ENCODE measurements at regions not wholly inside any gene's neighbourhood (a gene's known extent, or its start where the extent isn't known, plus 50 kb on each side); places are given as distances from the start of the nearest gene placed in this dataset.

- H3K9me3 ChIP-seq: no peaks in the 10 kb centered on the region
- no peaks in the 10 kb centered on the region for H3K4me1 ChIP-seq
- TF ChIP-seq, protein P1, sequence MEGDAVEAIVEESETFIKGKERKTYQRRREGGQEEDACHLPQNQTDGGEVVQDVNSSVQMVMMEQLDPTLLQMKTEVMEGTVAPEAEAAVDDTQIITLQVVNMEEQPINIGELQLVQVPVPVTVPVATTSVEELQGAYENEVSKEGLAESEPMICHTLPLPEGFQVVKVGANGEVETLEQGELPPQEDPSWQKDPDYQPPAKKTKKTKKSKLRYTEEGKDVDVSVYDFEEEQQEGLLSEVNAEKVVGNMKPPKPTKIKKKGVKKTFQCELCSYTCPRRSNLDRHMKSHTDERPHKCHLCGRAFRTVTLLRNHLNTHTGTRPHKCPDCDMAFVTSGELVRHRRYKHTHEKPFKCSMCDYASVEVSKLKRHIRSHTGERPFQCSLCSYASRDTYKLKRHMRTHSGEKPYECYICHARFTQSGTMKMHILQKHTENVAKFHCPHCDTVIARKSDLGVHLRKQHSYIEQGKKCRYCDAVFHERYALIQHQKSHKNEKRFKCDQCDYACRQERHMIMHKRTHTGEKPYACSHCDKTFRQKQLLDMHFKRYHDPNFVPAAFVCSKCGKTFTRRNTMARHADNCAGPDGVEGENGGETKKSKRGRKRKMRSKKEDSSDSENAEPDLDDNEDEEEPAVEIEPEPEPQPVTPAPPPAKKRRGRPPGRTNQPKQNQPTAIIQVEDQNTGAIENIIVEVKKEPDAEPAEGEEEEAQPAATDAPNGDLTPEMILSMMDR (IDR thresholded peaks at IDR 0.05; ENCODE audit: low read depth, low read length): no peak
- DNase-seq: no peak
- H3K4me3 ChIP-seq (ENCODE audit: low read depth, low read length): no peak overlapping the region
- H3K36me3 ChIP-seq: no peaks in the 10 kb centered on the region
- H3K27me3 ChIP-seq: no peaks in the 10 kb centered on the region
These were observed 620.1 kb downstream of the HTR1B start for GRCh38 chr6:76843054-76843822.

- no peaks in the 10 kb centered on the region for H3K9me3 ChIP-seq
- no peaks in the 10 kb centered on the region for H3K36me3 ChIP-seq
- H3K4me3 ChIP-seq (ENCODE audit: low read depth, low read length): no peak overlapping the region
- no peaks in the 10 kb centered on the region for H3K27me3 ChIP-seq
- no peaks in the 10 kb centered on the region for H3K4me1 ChIP-seq
- TF ChIP-seq, protein P1 (IDR thresholded peaks at IDR 0.05; ENCODE audit: low read depth, low read length): no peak
- DNase-seq: no peak
These were observed 622.4 kb downstream of the HTR1B start for GRCh38 chr6:76840865-76841264.

DNA sequence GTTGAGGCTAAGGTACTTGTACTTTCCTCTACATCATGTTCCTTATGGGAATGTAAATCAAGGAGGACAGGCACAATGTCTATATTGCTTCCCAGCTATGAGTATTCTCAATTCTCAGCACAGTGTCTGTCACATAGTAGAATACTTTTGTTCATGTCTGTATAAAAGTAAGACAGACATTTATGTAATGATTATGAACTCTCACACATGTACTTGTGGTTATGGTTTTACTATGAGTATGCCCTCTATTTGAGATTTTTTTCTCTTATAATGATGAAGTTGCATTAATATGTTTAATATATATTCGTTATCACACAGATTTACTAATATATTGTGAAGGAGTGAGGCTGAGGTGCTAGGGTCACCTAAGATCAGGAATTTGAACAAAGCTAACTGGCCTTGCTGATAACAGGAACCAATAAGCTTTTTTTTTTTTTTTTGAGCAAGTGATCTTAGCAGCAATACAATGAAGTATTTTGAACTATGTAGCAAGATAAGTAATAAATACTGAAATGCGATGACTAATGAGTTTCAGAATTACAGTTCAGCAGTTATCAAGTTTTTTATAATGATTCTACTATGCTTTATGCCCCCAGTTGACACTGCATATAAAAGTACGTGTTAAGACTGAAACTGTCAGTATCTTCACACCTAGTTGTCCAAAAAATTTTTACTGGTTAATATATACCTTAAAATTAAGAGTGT lies 623.1 kb downstream of the HTR1B start:
- Histone ChIP-seq H3K9me3 (no peaks in the 10 kb centered on the region), H3K4me1 (no peaks in the 10 kb centered on the region), H3K27me3 (no peaks in the 10 kb centered on the region), H3K36me3 (no peaks in the 10 kb centered on the region), H3K4me3 (ENCODE audit: low read depth, low read length) (no peak overlapping the region)
- TF ChIP-seq, protein P1 (IDR thresholded peaks at IDR 0.05; ENCODE audit: low read depth, low read length): no peak
- no peak for DNase-seq

DNA sequence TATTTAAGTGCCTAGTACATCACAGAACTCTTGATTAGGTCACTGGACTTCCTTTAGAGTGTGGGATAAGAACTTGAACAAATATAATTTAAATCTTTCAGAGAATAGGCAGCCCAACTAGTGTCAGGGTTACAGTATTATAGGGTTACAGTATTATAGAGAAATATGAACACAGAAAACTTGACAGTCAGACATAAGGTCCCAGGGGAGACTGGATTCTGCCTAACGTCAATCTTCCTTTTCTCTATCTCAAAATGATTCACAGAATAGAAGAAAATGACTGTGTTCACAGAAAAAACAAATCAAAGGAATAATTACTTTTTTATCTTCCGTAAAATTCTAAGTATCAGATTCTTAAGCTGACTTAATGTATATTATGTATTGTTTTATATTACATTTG lies 623.8 kb downstream of the HTR1B start:
- Histone ChIP-seq H3K36me3 (no peaks in the 10 kb centered on the region), H3K27me3 (no peaks in the 10 kb centered on the region), H3K4me3 (ENCODE audit: low read depth, low read length) (no peak overlapping the region), H3K9me3 (no peaks in the 10 kb centered on the region), H3K4me1 (no peaks in the 10 kb centered on the region)
- no peak for DNase-seq
- TF ChIP-seq, protein P1 (IDR thresholded peaks at IDR 0.05; ENCODE audit: low read depth, low read length): no peak

DNA sequence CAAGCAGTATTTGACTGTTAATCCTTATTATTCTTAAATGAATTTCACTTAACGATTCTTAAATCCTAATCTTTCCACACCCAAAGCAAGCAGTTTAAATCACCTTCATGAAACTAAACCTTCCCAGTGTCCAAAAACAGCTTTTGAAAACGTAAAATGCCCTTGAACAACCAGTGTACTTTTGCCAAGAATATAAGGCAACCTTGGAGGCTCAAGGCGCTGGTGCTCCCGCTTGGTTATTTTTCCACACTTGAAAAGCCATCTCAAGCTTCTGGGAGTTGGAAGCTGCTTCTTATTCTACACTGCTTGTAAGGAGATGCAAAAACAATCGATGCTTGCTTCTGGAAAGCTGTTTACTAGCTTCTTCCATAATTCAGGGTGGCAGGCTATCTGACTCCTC lies 625.7 kb downstream of the HTR1B start:
- no peaks in the 10 kb centered on the region for H3K36me3 ChIP-seq
- no peak overlapping the region for H3K4me3 ChIP-seq (ENCODE audit: low read depth, low read length)
- H3K4me1 ChIP-seq: no peaks in the 10 kb centered on the region
- no peaks in the 10 kb centered on the region for H3K27me3 ChIP-seq
- no peaks in the 10 kb centered on the region for H3K9me3 ChIP-seq
- DNase-seq: no peak
- TF ChIP-seq, protein P1 (IDR thresholded peaks at IDR 0.05; ENCODE audit: low read depth, low read length): no peak

DNA sequence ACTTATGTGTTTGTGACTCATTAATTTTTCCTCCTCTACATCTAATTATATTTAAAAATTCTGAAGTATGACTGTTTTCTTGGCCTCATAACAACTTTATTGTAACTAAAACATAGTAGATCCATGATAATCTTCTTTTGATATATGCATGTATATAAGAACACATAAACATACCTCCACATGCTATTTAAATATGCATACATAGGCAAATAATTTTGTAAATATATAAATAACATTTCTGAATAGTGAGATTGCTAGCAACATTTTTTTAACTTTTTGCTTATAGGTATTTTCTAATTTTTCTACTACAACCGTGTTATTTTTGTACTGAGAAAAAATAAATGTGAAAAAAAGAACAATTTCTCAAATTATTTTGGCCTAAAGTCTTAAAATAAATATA lies 627.6 kb downstream of the HTR1B start:
- no peak for DNase-seq
- TF ChIP-seq, protein P1 (IDR thresholded peaks at IDR 0.05; ENCODE audit: low read depth, low read length): no peak
- Histone ChIP-seq H3K27me3 (no peaks in the 10 kb centered on the region), H3K4me1 (no peaks in the 10 kb centered on the region), H3K9me3 (no peaks in the 10 kb centered on the region), H3K4me3 (ENCODE audit: low read depth, low read length) (no peak overlapping the region), H3K36me3 (no peaks in the 10 kb centered on the region)

All from BE2C (cell line).